ENCODE measurements at regions not wholly inside any gene's neighbourhood (a gene's known extent, or its start where the extent isn't known, plus 50 kb on each side); places are given as distances from the start of the nearest gene placed in this dataset.

DNA sequence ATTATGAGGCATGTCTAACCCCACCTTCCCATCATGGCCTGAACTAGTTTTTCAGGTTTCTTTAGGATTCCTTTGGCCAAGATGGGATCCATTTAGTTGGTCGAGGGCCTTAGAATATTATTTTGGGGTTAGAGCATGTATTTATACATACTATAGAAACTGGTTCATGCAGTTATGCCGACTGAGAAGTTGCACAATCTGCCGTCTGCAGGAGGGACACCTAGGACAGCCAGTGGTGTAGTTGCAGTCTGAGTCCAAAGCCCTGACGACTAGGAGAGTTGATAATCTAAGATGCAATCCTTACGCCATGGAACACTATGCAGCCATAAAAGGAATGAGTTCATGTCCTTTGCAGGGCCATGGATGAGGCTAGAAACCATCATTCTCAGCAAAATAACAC, 424.0 kb downstream of the SHISA9 start:
- DNase-seq (ENCODE audit: extremely low spot score): no peak
- Histone ChIP-seq H3K4me1 (no peaks in the 10 kb centered on the region), H3K9me3 (no peaks in the 10 kb centered on the region), H3K36me3 (no peaks in the 10 kb centered on the region), H3K4me3 (no peak overlapping the region), H3K27ac (replicated peaks in 1 of 4) (no peak overlapping the region), H3K27me3 (no peaks in the 10 kb centered on the region)
- TF ChIP-seq POLR2A (IDR thresholded peaks at IDR 0.05; ENCODE audit: low read depth): no peak
- intact Hi-C loops (cut with DNase I): no loop called here
- WGBS: 76% methylated on average over 5 of the region's 5 CpGs

DNA sequence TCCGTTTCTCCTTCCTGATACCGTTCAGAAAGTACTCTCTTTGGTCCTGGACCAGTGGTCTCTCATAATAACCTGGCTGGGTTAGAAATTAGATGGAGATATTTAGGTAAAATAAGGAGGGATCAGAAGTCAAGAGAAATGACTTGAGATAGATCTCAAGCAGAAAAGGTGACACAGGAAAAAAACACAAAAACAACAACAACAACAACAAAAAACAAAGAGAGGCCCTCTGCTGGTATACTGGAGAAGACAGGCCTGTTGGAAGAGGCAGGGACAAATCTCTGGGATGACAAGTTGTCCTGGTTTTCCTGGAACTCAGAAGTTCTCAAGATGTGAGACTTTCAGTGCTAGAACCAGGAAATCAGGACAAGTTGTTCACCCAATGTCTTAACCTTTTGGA, 430.5 kb downstream of the SHISA9 start:
- DNase-seq (ENCODE audit: extremely low spot score): no peak
- intact Hi-C loops (cut with DNase I): no loop called here
- Histone ChIP-seq H3K27ac (replicated peaks in 1 of 4) (no peak overlapping the region), H3K36me3 (no peaks in the 10 kb centered on the region), H3K27me3 (no peaks in the 10 kb centered on the region), H3K4me3 (no peak overlapping the region), H3K9me3 (no peaks in the 10 kb centered on the region), H3K4me1 (no peaks in the 10 kb centered on the region)
- 95% methylated on average over 2 of the region's 2 CpGs for WGBS
- TF ChIP-seq EP300 (IDR thresholded peaks at IDR 0.05): no peak
- TF ChIP-seq POLR2AphosphoS5 (IDR thresholded peaks at IDR 0.05): no peak
- no peak for TF ChIP-seq POLR2A (IDR thresholded peaks at IDR 0.05; ENCODE audit: low read depth)
- TF ChIP-seq, protein P1, sequence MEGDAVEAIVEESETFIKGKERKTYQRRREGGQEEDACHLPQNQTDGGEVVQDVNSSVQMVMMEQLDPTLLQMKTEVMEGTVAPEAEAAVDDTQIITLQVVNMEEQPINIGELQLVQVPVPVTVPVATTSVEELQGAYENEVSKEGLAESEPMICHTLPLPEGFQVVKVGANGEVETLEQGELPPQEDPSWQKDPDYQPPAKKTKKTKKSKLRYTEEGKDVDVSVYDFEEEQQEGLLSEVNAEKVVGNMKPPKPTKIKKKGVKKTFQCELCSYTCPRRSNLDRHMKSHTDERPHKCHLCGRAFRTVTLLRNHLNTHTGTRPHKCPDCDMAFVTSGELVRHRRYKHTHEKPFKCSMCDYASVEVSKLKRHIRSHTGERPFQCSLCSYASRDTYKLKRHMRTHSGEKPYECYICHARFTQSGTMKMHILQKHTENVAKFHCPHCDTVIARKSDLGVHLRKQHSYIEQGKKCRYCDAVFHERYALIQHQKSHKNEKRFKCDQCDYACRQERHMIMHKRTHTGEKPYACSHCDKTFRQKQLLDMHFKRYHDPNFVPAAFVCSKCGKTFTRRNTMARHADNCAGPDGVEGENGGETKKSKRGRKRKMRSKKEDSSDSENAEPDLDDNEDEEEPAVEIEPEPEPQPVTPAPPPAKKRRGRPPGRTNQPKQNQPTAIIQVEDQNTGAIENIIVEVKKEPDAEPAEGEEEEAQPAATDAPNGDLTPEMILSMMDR (IDR thresholded peaks at IDR 0.05): no peak

DNA sequence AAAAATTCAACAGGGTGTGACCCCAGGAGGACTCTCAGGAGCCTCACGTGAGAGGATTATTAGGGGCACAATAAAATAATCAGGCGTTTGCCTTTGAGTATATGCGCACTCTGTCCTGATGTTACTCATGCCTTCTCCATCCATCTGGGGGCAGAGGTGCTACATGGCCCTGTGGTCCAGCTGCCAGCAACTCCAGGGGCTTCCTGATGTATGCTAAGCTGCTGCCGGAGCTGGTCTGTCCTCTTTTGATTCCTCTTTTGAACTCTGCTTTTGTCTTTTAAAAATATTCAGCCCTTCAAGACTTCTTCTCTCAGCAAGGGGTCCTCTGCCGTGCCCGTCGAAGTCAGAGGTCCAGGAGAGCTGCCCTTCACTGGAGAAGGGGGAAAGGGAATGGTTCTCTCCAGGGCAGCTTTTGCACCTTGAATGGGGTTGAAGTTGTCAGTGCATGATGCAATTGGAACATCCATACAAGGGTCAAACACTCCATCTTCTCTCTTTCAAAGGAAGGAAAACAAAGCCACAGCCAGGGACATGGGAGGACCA, 431.4 kb downstream of the SHISA9 start:
- Histone ChIP-seq H3K36me3 (no peaks in the 10 kb centered on the region), H3K27ac (replicated peaks in 1 of 4) (no peak overlapping the region), H3K27me3 (no peaks in the 10 kb centered on the region), H3K4me3 (no peak overlapping the region), H3K4me1 (no peaks in the 10 kb centered on the region), H3K9me3 (no peaks in the 10 kb centered on the region)
- intact Hi-C loops (cut with DNase I): no loop called here
- DNase-seq (ENCODE audit: extremely low spot score): no peak
- TF ChIP-seq POLR2AphosphoS5 (IDR thresholded peaks at IDR 0.05) (no peak), POLR2A (IDR thresholded peaks at IDR 0.05; ENCODE audit: low read depth) (no peak), EP300 (IDR thresholded peaks at IDR 0.05) (no peak)
- TF ChIP-seq, protein P1 (IDR thresholded peaks at IDR 0.05): no peak
- 66% methylated on average over 7 of the region's 7 CpGs for WGBS

DNA sequence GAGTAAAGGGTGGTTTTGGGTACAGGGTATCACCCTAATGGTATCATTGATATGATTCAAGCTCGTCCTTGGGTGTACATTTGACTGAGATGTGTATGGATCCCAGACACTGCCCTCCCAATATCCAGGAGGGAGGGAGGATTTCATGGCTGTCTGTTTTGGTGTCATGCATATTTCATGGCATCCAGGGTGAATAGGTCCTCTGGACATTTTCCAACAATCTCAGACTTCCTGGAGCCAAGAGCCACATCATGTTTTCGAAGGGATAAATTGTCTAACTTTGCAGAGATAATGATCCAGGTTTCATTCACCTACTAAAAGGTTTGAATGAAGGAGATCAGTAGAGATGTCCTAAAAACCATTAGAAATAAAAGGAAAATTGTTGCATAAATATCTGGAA, 431.9 kb downstream of the SHISA9 start:
- intact Hi-C loops (cut with DNase I): no loop called here
- TF ChIP-seq POLR2A (IDR thresholded peaks at IDR 0.05; ENCODE audit: low read depth): no peak
- TF ChIP-seq, protein P1 (IDR thresholded peaks at IDR 0.05): no peak
- TF ChIP-seq POLR2AphosphoS5 (IDR thresholded peaks at IDR 0.05): no peak
- TF ChIP-seq EP300 (IDR thresholded peaks at IDR 0.05): no peak
- DNase-seq (ENCODE audit: extremely low spot score): no peak
- Histone ChIP-seq H3K4me3 (no peak overlapping the region), H3K27me3 (no peaks in the 10 kb centered on the region), H3K27ac (replicated peaks in 1 of 4) (no peak overlapping the region), H3K9me3 (no peaks in the 10 kb centered on the region), H3K4me1 (no peaks in the 10 kb centered on the region), H3K36me3 (no peaks in the 10 kb centered on the region)
- 78% methylated on average over 2 of the region's 2 CpGs for WGBS

DNA sequence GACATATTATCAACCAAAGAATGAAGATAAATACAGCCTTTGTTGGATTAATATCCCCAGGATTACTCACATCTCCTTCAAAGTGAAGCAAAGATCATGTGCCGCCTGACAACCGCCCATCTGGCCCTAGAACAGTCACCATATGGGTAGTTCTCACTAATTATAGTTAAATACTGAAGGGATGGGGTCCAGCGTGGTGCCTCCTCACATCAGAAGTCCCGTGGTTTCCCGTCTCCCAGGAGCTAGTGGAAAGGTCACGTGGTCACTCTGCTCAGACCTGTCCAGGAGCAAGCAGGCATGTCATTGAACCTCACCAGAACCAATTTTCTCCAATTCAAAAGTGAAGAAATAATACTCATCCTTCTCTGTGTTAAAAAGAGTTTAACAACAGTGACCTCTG, 434.5 kb downstream of the SHISA9 start:
- TF ChIP-seq POLR2AphosphoS5 (IDR thresholded peaks at IDR 0.05): no peak
- TF ChIP-seq EP300 (IDR thresholded peaks at IDR 0.05): no peak
- TF ChIP-seq, protein P1 (IDR thresholded peaks at IDR 0.05): no peak
- TF ChIP-seq POLR2A (IDR thresholded peaks at IDR 0.05; ENCODE audit: low read depth): no peak
- Histone ChIP-seq H3K4me3 (no peak overlapping the region), H3K9me3 (no peaks in the 10 kb centered on the region), H3K4me1 (no peaks in the 10 kb centered on the region), H3K27me3 (no peaks in the 10 kb centered on the region), H3K27ac (replicated peaks in 1 of 4) (no peak overlapping the region), H3K36me3 (no peaks in the 10 kb centered on the region)
- DNase-seq (ENCODE audit: extremely low spot score): no peak
- intact Hi-C loops (cut with DNase I): no loop called here
- 93% methylated on average over 6 of the region's 6 CpGs for WGBS
